HG02571 (cell line): ENCODE measurements at regions not wholly inside any gene's neighbourhood (a gene's known extent, or its start where the extent isn't known, plus 50 kb on each side); places are given as distances from the start of the nearest gene placed in this dataset.

Experiments used
- ATAC-seq: cut with Tn5 transposase; IDR thresholded peaks from one replicate; pipeline ENCODE4 v1.9.1; 2021; ENCODE audit warnings: mild to moderate bottlenecking, moderate library complexity; ENCODE audit not compliant: unreplicated experiment

DNA sequence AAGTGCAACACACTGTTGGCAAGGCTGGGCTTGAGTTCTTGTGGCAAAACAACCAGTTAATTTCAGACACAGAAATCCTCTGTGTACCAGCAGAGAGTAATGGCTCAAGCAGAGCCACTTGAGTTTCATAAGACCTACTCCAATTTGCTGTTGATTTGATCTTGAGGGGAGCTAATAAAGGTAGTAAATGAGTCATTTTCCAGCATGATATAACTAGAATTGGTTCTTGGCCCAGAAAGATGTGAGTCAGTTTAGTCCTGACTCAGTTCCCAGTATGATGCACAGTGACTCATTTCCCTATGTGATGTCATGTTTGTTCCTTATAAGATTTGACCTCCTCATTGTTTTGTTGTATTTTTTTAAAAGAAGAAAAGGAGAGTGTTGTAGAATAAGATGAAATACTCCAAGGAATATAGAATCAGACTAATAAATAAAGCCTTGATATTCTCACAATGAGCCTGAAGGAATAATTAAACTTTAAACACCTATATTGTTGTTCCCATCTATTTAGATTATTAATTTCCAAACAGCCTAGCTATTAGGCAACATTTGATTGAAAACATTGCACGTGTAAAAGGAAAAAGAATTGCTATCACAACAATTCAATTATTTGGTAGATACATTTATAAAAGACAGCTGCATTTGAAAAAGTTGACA, 186.2 kb downstream of the REEP3 start:
- peak; percentile 84 for ATAC-seq

DNA sequence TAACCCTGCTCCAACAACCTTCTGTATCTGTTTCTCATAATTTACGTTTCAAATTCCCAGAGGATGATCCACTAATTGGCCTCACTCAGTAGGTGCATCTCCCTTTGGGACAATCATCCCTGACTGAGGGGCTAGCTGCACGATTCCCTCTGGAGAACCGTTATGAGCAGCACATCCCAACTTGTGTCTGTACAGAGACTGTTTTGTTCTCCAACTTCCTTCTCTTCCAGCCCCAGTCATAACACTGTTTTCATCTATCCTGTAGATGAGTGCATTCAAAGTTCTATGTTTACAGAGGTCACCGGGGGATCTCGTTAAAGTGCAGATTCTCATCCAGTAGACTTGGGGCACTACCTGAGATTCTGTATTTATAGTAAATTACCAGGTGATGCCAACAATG, 187.2 kb downstream of the REEP3 start:
- ATAC-seq, result no peak

DNA sequence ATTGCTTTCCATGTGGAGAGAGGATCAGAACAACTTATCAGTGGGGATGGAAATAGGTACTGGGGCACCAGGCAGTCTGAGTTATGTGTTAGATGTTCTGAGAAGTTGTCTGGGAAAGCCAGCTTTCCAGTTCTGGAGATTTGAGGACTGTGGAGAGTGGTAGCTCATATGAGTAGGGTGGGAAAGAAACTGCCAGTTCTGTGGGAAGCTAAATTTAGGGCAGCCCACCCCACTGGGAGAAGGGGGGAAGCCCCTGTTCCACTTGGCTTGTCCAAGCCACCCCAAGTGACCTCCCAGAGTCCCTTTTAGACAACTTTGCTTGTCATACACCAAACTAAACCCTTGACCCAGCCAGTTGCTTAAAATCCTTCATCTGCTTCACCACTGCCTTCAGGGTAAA, 189.5 kb downstream of the REEP3 start:
- no peak for ATAC-seq

DNA sequence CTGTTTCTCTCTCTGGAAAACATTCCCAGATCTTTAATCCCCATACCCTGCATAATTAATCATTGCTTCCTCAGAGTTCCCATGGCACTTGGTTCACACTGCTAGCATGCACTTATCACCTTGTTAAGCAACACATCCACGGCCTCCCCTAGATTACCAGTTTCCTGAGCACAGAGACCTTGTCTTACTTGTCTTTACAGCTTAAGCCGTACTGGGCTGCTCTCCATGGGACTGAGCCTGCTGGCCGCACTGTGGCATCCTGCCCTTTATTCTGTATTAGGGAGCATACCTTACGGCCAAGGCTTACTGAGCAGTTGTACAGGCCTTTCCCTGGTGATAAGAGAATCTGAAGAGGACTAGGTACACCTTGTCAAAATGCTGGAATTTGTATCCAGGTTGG, 190.2 kb downstream of the REEP3 start:
- no peak for ATAC-seq

DNA sequence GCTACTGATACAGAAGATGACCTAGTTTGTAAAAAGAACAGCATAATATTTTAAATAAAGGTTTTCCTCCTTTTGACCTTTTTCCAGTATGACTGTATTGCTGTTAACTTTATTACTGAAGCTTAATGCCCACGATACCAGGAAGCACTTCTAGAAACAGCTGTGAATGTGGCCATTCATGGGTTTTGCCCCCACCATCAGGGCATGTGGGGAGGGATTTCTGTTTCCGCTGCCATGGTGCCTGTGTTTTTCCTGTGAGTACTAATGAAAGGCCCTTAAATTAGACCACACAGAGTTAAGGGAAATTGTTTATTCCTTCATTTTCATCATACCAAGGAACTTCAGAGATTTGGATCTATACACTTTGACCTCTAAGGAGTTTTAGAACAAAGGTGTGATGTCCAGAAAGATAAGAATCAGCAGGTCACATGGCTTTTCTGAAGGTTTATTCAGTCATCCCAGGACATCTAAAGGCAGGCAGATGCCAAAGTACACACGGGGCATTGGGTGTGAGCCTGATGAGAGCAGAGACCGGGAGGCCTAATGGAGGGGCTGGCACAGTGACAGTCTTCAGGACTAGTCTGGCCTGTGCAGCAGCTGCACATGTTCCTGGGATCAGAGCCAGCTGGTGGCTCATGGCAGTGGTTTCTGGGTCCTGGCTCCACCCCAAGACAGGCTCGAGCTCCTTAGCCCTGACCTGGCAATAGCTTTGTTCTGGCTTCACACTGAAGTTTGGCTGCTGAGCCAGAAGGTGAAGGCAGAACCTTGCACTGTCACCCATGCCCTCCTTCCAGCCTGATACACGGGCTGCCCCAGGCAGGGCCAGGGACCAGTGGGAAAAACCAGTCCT, 190.9 kb downstream of the REEP3 start:
- no peak for ATAC-seq

DNA sequence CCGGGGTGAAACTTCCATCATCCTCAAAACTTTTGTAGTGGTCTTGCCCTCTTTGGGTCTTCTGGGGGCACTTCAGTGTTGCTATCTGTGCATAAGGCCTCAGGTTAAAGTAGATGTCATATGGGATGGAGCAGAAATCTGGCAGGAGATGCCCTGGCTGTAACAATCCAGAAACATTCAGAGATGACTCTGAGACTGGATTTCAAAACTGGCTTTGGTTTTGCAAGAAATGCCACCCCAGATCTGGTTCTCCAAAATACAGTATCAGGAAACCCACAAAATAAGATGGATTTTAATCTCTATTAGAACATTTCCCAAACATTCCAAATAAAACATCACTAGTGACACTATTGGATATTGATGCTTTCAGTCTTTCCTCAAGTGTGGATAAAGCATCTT, 191.5 kb downstream of the REEP3 start:
- ATAC-seq, result no peak

DNA sequence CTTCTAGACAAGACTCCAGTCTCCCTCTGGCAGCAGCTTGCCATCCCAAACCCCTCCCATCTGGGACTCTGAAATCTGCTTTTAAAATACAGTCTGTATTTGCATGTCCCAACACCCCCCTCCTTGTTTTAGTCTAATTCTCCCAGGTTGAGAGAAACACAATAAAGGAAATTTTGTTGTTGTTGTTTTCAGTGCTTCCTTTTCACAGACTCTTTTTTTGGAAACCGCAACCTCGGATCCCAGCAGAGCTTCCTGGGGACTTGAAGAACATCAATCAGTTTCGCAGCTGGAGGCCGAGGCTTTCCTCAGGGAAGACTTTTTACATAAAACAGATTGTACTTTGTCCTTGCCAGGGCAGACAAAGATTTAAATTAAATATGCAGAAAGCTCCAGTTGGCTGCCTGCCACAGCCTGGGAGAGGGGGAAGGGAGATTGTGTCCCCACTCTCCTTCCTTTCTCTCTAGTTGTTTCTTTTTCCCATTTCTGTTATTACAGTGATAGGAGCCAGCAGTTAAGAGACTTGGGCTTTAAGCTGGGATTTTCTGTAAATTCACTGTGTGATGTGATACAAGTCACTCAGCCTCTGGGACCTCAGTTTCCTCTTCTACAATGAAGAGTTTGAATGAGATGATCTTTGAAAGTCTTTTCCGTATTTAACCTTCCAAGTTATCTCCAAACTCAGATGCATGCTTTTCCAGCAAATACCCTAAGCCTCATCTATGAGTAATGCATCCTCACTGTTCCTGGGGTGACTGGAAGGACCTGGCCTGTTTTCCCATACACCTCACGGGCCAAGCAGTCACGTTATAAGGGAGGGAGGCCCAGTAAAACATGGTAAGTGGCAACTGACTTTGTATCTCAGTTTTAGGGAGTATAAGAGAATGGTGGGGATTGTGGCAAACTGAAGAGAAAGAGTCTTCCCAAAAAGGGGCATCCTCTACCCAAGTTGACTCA, 192.3 kb downstream of the REEP3 start:
- no peak for ATAC-seq

DNA sequence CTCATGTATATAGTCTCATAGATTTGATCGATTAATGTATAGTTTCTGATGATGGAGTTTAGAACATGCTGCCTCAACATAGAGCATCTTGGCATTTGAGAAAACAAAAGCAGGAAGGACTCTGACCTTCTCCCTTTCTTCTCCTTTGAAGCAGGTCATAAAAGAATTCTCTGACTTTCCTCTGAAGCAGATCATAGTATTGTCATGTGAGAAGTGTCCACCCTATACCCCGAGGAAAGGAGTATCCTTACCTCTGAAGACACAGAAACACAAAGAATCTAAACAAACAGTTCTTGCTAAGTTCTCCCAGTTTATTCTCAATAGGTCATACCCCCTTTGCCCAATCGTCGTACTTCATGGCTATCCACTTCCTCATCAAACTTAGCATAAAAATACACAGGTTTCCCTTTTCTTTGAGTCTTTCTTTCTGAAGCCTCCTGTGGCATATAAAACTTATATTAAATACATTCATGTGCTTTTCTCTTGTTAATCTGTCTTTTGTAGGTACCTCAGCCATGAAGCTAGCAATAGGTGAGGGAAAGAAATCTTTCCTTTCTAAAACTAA, 194.9 kb downstream of the REEP3 start:
- no peak for ATAC-seq

DNA sequence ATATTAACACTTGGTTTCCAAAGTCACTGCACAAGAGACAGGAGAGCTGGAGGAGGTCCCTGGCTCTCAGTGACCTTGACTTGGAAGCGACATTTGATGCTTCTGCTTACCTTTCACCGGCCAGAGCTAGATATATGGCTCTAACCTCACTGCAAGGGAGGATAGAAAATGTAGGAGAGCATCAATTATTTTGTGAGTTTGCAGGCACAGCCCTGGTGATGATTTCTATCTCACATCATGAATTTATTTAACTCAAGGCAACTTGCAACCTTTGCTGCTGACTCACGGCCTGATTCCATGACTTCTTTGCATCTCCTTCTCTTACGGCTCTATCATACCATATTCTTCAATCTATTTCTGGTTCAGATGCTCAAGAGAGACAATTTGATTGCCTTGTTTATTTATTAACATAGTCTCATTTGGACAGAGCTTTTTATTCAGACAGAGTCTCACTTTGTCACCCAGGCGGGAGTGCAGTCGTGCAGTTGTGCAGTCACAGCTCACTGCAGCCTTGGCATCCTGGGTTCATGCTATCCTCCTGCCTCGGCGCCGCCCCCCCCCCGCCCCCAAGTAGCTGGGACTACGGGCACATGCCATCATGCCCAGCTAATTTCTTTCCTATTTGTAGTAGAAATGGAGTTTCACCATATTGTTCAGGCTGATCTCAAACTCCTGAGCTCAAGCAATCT, 196.0 kb downstream of the REEP3 start:
- ATAC-seq, result no peak

DNA sequence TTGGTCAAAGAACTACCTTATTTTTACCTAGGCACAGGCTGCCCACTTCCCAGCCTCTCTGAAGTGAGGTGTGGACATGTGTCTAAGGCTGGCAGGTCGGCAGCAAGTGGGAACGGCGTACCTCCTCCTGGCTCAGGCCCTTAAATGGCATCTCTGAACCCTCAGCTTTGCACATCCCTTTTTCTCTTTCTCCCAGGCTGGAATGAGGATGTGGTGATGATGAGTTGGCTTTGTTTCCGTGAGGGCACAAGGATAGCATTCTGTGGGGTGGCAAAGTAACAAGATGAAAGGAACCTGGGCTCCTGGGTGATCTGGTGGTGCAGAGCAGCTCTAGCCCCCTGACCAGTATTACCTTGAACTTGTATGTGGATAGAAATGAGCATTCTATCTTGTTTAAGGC, 196.8 kb downstream of the REEP3 start:
- no peak for ATAC-seq

DNA sequence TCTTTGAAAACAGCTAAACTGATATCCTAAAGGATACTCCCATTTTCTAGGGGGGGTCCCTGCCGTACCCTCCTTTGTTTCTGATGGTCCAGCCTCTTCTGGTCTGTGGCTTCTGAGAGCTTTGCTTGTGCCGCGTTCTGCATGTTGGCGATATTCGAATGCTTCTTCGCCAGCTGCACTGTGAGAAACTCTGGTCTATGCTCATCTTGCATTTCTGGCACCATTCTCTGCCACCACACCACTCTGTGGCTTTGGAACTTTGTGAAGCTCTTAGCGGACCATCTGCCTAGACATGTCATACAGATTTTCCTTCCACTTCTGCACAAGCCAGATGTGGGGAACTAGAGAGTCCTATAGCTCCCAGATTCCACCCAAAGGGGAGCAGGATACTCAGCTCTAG, 197.2 kb downstream of the REEP3 start:
- ATAC-seq, result no peak

DNA sequence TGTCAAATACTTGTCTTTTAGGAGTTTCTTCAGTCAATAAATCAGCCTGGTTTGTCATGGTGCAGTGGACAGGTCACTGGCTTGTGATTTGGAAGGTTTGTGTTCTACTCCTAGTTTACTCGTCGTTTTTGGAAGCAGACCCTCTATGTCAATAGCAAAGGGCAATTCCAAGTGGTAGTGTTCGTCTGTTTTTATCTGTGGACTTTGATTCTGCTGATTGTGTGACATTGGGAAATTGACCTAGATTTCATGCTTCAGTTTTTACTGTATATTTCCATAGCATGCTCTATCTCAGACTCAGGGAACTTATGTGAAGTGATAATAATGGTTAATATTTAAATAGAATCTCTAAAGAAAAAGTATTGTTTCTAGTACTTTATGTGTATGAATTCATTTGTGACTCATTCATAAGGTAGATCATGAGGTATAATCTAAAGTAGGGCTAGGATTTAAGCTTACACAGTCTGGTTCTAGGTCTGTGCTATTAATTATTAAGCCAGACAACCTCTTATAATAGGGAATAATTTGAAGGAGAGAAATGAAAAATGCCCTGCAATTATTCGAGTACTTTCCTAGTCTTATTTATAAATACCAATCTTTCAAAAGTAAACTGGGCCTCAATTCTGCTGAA, 198.1 kb downstream of the REEP3 start:
- ATAC-seq, result no peak

DNA sequence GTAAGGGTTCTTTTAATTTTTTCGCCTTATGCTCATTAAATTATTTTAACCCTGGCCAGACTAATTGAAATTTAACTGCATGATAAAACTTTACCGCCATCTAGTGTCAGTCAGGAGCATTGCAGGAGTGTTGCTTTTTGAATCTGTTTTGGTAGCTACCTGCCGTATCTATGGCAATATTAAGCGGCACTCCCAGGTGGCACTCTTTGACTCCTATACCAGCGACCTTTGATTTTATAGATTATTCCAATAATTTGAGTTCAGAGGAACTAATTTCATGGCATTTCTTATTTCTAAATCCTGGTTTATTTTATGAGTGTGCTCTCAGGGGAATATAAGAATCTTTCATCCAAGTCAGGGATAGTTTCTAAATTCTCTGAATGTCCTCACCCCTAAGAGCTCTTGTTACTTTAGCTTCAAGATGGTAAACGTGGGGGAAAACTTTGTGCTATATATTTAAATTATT, 198.9 kb downstream of the REEP3 start:
- ATAC-seq, result no peak

DNA sequence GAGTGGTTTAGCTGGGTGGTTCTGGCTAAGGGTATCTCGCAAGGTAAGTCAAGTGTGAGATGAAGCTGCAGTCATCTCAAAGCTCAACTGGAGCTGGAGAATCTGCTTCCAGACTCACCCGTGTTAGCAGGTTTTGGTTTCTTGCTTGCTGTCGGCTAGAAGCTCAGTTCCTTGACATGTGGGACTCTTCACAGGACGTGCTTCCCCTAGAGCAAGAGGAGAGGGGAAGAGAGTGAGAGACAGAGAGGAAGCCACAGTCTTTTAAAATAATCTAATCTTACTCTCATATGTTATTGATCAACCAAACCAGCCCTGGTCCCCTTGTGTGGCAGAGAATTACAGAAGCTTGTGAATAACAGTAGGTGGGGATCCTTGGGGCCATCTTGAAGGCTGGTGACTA, 199.5 kb downstream of the REEP3 start:
- ATAC-seq, result no peak

DNA sequence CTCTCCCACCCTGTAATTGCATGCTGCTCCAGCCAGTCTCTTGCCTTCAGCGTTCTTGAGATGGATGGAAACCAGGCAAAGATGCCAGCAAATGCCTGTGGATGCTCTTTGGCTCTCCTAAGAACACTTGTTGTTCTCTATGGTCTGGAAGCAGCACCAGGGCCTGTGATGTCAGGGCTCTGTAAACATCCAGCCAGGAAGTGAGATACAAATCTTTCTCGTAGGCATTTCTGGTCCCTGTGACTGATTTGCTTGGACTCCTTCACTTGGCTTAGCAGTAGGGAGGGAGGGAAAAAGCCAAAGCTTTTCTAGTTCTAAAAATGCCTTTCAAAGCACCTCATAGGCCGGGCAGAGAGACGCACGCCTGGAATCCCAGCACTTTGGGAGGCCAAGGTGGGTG, 201.3 kb downstream of the REEP3 start:
- ATAC-seq, result no peak

DNA sequence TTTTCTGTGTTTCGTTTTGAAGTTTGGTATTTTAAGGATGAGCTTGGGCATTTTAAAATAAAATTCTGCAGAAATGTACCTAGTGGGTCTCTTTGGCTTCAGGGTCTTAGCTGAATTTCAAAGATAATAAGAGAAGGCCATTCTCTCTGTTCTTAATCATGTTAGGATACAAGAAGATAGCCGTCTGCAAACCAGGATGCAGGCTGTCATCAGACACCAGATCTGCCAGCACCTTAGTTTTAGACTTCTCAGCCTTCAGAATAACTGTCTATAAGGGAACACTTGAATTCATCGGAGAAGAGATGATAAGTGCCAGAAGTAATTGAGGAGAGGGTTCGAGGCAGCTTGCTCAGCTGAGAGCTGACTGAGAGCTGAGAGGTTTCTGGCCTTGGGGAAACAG, 202.1 kb downstream of the REEP3 start:
- ATAC-seq, result no peak

DNA sequence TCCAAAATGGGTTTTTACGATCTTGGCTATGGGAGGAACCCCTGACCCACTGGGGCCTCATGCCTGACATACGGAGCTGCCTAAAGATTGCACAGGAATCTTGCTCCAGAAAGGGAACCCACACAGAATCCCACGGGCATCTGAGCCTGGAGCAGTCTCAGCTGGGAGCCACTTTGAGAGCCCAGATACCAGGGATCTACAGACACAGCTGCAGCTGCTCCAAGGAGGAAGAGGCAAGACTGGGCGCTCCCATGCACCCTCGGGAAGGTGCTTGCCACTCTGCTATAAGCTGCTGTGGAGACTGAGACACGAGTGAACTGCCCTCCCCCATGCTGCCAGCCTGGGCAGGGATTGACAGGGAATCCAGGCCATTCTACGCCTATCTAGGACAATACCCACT, 202.5 kb downstream of the REEP3 start:
- ATAC-seq, result no peak

DNA sequence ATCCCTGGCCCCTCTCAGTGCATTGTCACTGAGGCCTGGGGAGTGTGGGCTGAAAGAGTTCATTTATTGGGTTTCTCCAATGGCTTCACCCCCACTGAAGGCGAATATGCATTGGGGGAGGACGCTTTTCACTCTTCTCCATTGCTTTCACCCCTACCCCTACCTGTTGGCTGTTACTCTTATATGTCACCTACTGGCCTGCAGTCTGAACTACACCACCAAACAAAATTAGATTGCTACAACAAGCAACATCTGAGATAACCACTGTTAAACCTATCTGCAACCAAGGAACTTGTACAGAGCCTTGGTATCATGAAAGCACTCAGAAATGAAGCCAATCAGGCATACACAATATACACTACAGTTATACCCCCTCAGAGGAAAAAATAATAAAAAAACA, 203.7 kb downstream of the REEP3 start:
- no peak for ATAC-seq

DNA sequence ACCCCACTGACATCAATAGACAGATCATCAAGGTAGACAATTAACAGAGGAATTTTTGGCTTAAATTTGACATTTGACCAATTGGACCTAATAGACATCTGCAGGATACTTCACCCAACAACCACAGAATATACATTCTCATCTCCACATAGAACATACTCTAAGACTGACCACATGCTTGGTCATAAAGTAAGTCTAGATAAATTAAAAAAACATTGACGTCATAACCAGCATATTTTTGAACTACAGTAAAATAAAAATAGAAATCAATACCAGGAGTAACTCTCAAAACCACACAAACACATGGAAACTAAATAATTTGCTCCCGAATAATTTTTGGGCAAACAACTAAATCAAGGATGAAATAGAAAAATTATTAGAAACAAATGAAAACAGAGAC, 205.7 kb downstream of the REEP3 start:
- no peak for ATAC-seq

DNA sequence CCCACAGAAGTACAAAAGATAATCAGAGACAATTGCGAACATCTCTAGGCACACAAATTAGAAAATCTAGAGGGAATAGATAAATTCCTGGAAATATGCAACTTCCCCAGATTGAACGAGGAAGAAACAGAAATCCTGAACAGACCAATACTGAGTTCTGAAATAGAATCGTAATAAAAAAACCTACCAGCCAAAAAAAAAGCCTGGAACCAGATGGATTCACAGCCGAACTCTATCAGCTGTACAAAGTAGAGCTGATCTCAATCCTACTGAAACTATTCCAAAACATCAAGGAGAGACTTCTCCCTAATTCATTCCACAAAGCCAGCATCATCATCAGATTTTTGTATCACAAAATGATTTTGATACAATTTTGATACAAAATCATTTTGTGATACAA, 206.4 kb downstream of the REEP3 start:
- ATAC-seq, result no peak
